OCI-LY3 (cell line): ENCODE measurements at regions not wholly inside any gene's neighbourhood (a gene's known extent, or its start where the extent isn't known, plus 50 kb on each side); places are given as distances from the start of the nearest gene placed in this dataset.
A peak's percentile ranks its signal among the peaks of the same experiment; 100 is the strongest.

ENCODE experiments used
- H2AFZ ChIP-seq: fragments of 200-600, 300-600 bp; shearing (Covaris generic); 2 replicates; pipeline ENCODE4 v1.6.0; 2014; ENCODE audit warnings: antibody characterized with exemption, low read depth, low read length
- H3K27ac ChIP-seq: fragments of 200-600, 300-600 bp; sonication (generic); 2 replicates; pipeline ENCODE4 v1.5.1; 2014; ENCODE audit warnings: mild to moderate bottlenecking, low read length, moderate library complexity, mixed read lengths
- H3K27me3 ChIP-seq: fragments of 200-600, 300-600 bp; sonication (generic); 2 replicates; pipeline ENCODE4 v1.6.1; 2014; ENCODE audit warnings: low read depth, low read length, mixed read lengths
- H3K36me3 ChIP-seq: fragments of 200-600, 300-600 bp; sonication (generic); replicated peaks from 2 replicates; pipeline ENCODE3; 2014; ENCODE audit warnings: low read depth, low read length, mixed read lengths
- H3K4me1 ChIP-seq: fragments of 300-600, 200-600 bp; sonication (generic); 2 replicates; pipeline ENCODE4 v1.6.1; 2014; ENCODE audit warnings: low read length, mixed read lengths
- H3K4me2 ChIP-seq: fragments of 200-600, 300-600 bp; sonication (generic); 2 replicates; pipeline ENCODE4 v1.6.1; 2014; ENCODE audit warnings: low read length, mixed read lengths
- H3K4me3 ChIP-seq: fragments of 300-600, 200-600 bp; sonication (generic); 2 replicates; pipeline ENCODE4 v1.5.1; 2014; ENCODE audit warnings: antibody characterized with exemption, mild to moderate bottlenecking, low read length, moderate library complexity
- H3K79me2 ChIP-seq: fragments of 300-600, 200-600 bp; shearing (Covaris generic); 2 replicates; pipeline ENCODE4 v1.6.1; 2014; ENCODE audit warnings: mild to moderate bottlenecking, low read length, mixed read lengths
- H3K9ac ChIP-seq: fragments of 300-600, 200-600 bp; shearing (Covaris generic); 2 replicates; pipeline ENCODE4 v1.6.0; 2014; ENCODE audit warnings: mild to moderate bottlenecking, low read length, moderate library complexity
- H3K9me3 ChIP-seq: fragments of 200-600, 300-600 bp; shearing (Covaris generic); 2 replicates; pipeline ENCODE4 v1.6.1; 2014; ENCODE audit warnings: low read length, mixed read lengths; ENCODE audit not compliant: insufficient read depth
- H4K20me1 ChIP-seq: fragments of 200-600, 300-600 bp; sonication (generic); 2 replicates; pipeline ENCODE4 v1.6.1; 2016; ENCODE audit warnings: low read length, mixed read lengths; ENCODE audit not compliant: insufficient read depth
- EZH2phosphoT487 ChIP-seq: fragments of 200-600 bp; shearing (Covaris generic); IDR thresholded peaks from 2 replicates; pipeline ENCODE4 v1.6.1; 2018; ENCODE audit warnings: antibody characterized with exemption, mixed run types, low read depth
- TF ChIP-seq, protein P1 (sequence below): fragments of 200-600, 300-600 bp; sonication (generic); IDR thresholded peaks from 2 replicates; pipeline ENCODE4 v1.5.1; 2014; ENCODE audit warnings: antibody characterized with exemption, low read length, low read depth

DNA sequence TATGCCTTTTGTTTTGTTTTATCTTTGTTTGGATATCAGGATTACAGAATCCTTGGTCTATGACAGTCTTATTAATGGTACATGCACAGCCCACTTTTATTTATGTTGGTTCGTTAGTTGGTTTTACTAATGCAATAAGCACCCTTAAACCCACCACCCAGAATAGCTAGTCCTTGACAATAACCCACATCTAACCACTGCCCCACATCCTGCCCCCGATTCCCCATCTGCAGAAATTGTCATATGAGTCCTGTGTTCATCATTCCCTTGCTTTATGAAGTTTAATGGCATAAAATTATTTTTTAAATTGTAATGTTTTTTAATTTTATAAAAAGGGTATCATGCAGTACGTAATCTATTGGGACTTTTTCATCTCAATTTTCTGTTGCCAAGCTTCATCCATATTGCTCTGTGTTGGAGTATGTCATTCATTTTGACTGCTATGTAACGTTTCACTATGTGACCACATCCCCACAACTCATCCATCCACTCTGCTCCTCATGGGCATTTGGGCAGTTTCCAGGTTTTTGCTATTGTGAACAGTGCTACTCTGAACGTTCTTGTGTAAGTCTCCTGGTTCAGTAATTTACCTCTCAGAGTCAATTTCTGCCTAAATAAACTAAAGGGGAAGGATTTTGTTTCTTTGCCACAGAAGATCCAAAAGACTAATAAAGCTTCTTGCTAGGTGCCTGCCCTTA lies 150.4 kb downstream of the MRPL14 start:
- Histone ChIP-seq H3K4me1 (peaks cover 17% of the 10 kb centered on the region), H3K36me3 (no peaks in the 10 kb centered on the region), H4K20me1 (no peaks in the 10 kb centered on the region), H3K27ac (no peak overlapping the region), H3K4me3 (peak overlapping the region; percentile 44), H2AFZ (no peak overlapping the region), H3K9me3 (peaks cover 9% of the 10 kb centered on the region), H3K79me2 (no peaks in the 10 kb centered on the region), H3K4me2 (peak overlapping the region; percentile 77), H3K27me3 (peaks cover 23% of the 10 kb centered on the region; the same call in 1 of the 2 replicates), H3K9ac (peak overlapping the region; percentile 1; the same call in 1 of the 2 replicates)
- no peak for TF ChIP-seq EZH2phosphoT487
- TF ChIP-seq, protein P1, sequence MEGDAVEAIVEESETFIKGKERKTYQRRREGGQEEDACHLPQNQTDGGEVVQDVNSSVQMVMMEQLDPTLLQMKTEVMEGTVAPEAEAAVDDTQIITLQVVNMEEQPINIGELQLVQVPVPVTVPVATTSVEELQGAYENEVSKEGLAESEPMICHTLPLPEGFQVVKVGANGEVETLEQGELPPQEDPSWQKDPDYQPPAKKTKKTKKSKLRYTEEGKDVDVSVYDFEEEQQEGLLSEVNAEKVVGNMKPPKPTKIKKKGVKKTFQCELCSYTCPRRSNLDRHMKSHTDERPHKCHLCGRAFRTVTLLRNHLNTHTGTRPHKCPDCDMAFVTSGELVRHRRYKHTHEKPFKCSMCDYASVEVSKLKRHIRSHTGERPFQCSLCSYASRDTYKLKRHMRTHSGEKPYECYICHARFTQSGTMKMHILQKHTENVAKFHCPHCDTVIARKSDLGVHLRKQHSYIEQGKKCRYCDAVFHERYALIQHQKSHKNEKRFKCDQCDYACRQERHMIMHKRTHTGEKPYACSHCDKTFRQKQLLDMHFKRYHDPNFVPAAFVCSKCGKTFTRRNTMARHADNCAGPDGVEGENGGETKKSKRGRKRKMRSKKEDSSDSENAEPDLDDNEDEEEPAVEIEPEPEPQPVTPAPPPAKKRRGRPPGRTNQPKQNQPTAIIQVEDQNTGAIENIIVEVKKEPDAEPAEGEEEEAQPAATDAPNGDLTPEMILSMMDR, result no peak

DNA sequence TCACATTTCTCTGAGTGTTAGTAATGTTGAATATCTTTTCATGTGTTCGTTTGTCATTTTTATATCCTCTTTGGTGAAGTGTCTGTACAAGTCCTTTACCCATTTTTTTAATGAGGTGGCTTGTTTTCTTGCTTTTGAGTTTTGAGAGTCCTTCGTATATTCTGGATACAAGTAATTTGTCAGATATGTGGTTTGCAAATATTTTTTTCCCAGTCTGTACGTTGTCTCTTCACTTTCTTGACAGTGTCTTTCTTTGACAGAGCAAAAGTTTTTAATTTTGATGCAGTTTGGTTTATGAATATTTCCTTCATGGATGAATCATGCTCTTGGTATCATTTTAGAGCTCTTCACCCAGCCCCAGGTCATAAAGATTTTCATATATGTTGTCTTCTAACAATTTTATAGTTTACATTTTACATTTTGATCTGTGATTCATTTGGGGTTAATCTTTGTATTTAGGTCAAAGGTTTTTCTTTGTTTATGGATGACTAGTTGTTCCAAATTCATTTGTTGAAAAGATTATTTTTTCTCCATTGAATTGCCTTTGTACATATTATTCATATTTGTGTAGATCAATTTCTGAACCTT lies 152.5 kb downstream of the MRPL14 start:
- Histone ChIP-seq H3K4me3 (no peak overlapping the region), H3K27me3 (peaks cover 23% of the 10 kb centered on the region; the same call in 1 of the 2 replicates), H2AFZ (no peak overlapping the region), H3K36me3 (no peaks in the 10 kb centered on the region), H3K79me2 (no peaks in the 10 kb centered on the region), H3K27ac (no peak overlapping the region), H3K9ac (no peak overlapping the region), H3K4me1 (peaks cover 17% of the 10 kb centered on the region), H3K9me3 (peaks cover 9% of the 10 kb centered on the region), H4K20me1 (no peaks in the 10 kb centered on the region), H3K4me2 (no peak overlapping the region)
- TF ChIP-seq, protein P1, result no peak
- no peak for TF ChIP-seq EZH2phosphoT487

DNA sequence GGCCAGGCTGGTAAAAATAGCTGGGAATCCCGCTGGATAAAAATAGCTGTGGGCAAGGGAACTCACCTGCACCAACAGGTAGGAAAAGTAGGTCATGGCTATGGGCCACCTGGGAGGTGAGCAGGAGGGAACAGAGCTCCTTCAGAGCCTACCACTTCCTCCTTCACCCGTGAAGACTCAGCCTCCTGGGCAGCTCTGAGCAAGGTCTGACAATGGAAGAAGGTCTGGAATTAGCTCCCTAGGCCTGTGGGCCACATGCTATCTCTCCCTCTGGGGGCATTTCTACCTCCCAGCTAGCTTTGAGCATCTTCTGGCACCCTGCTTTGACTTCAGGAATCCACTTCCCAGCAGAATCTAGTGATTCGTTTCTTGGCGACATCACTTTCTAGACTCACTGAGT lies 153.9 kb downstream of the MRPL14 start:
- H4K20me1 ChIP-seq, result no peaks in the 10 kb centered on the region
- no peak overlapping the region for H3K4me2 ChIP-seq
- H3K27ac ChIP-seq, result no peak overlapping the region
- no peaks in the 10 kb centered on the region for H3K36me3 ChIP-seq
- no peak overlapping the region for H3K9ac ChIP-seq
- H2AFZ ChIP-seq, result no peak overlapping the region
- H3K27me3 ChIP-seq, result peaks cover 32% of the 10 kb centered on the region
- H3K4me1 ChIP-seq, result peaks cover 15% of the 10 kb centered on the region
- TF ChIP-seq, protein P1, result no peak
- TF ChIP-seq EZH2phosphoT487, result no peak
- peaks cover 9% of the 10 kb centered on the region for H3K9me3 ChIP-seq
- no peak overlapping the region for H3K4me3 ChIP-seq
- H3K79me2 ChIP-seq, result no peaks in the 10 kb centered on the region

DNA sequence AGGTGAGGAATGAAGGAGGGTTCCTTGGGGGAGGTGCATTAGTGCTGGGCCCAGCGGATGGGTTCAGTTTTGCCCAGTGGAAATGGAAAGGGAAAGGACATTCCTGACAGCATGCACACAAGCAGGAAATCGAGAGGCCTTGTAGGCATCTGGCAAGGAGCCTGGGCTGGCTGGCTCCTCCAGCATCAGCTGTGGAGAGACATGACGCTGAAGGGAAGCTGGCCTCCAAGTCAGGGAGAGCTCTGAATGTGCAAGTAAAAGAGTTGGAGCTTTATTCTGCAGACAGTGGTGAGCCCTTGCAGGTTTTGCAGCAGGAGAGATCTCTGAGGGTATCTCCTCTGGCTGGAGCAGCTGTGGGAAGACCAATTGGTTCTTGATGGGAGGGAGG lies 154.3 kb downstream of the MRPL14 start:
- peaks cover 35% of the 10 kb centered on the region for H3K27me3 ChIP-seq
- H3K9ac ChIP-seq, result no peak overlapping the region
- no peaks in the 10 kb centered on the region for H3K79me2 ChIP-seq
- H3K36me3 ChIP-seq, result no peaks in the 10 kb centered on the region
- no peak overlapping the region for H2AFZ ChIP-seq
- no peak for TF ChIP-seq EZH2phosphoT487
- TF ChIP-seq, protein P1, result no peak
- peaks cover 10% of the 10 kb centered on the region for H3K4me1 ChIP-seq
- no peak overlapping the region for H3K27ac ChIP-seq
- no peak overlapping the region for H3K4me2 ChIP-seq
- H4K20me1 ChIP-seq, result no peaks in the 10 kb centered on the region
- H3K9me3 ChIP-seq, result peaks cover 9% of the 10 kb centered on the region
- no peak overlapping the region for H3K4me3 ChIP-seq
